HG02938 (cell line): ENCODE measurements at regions not wholly inside any gene's neighbourhood (a gene's known extent, or its start where the extent isn't known, plus 50 kb on each side); places are given as distances from the start of the nearest gene placed in this dataset.

Source experiments
- ATAC-seq: cut with Tn5 transposase; IDR thresholded peaks from one replicate; pipeline ENCODE4 v1.9.1; 2021; ENCODE audit warnings: mild to moderate bottlenecking, moderate library complexity; ENCODE audit not compliant: unreplicated experiment

DNA sequence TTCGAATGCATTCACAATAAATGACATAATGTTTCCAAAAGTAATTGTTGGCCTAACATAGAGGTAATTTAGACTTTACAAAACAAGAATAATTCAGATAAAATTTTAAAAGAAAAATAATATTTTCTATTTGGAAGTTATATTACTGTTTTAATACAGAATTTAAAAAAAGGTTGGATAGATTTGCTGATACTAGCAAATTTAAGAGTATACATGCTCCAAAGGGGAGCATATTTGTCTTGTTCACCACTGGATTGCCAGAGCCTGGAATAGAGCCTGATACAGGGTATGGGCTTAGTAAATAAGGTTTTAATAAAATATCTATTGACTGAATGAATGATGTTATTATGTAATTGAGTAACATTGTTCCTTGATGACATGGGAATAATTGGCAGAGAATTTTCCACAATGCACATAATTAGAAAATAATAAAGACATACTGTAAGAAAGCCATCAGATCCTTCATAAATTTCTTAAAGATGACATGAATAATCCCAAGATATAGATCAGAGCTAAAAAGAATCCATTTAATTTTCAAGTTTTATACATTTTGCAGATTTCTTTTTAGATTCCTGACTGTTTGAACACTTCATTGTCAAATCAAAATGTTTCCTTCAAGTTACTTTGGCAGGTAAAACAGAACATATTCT is 305.3 kb downstream of the SLC6A15 start:
- no peak for ATAC-seq

DNA sequence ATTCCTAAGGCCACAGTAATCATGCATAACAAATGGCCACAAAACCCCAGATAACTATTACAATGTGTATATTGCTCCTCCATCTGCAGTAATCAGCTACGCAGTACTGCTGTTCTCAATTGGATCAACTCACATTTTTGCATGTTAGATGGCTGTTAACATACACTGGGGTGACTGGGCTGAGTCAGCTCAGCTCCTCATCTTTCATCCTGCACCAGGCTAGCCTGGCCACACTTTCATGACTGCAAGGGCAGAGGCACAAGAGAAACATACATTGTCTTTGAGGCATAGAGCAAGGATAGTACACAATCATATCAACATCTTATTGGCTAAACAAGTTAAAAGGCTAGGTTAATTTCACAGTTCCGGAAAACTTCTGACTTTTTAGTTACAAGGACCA is 306.6 kb downstream of the SLC6A15 start:
- ATAC-seq, result no peak

DNA sequence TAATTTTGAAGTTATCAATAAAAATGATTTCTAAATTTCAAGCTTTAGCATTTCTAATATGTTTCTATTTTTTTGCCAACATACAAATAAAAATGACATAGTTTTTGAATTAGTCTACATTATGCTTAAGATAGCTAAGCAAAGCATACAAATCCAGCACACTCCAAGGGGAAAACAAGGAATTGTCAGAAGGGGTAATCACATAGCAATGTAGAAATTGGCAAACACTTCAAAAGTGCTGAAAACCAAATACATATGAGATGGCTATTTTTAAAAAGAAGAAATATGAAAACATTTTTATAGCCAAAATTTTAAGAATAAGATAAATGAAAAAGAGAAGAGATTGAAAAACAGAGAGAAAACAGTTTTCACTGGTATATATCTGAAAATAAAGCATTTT is 308.0 kb downstream of the SLC6A15 start:
- no peak for ATAC-seq

DNA sequence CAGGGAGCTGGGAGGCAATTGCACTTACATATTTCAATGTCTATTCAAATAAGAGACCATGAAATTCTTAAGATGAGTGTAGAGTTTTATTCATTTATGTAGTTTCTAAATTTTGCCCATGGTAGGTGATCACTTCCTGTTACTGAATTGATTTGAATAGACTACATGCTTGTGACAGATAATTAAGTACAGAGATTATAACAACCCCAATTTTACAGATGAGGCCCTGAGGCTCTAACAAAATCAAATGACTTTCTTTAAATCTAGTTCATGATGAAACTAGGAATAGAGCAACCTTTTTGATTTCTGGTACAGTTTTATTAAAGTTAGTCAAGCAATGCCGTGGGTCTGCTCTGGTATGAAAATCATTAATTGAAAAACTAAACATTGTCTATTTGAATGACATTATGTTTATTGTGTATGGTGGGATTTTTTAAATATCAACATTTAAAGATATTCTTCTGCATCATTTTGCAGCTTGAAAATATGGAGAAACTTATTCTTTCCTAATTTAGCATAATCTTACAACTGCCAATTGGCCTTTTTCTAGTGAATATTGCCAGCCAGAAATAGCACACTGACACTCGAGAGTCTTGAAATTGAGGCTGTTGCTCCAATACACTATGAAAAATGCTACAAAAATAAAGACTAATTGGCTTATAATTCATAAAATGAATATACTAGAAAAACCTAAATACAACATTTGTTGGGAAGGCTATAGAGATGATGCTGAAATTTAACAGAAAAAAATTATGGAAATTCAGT is 308.9 kb downstream of the SLC6A15 start:
- ATAC-seq, result no peak

DNA sequence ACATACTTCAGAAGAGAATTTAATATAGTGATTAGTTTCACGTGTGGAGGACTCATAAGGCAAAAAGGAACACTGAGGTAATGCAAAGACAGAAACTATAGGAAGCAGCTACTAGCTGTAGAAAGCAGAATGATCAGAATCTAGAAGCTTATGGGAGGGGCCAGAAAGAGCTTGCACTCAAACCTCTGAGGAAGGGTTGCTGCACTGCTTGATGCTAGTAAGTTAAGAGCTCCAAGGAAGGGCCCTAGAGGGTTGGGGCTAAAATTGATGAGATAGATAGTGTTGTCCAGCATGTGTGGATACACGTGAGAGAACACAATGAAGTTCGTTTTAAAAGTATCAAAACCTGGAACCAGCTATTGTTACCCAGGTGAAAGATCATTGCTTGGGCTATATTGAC is 311.1 kb downstream of the SLC6A15 start:
- ATAC-seq, result no peak

DNA sequence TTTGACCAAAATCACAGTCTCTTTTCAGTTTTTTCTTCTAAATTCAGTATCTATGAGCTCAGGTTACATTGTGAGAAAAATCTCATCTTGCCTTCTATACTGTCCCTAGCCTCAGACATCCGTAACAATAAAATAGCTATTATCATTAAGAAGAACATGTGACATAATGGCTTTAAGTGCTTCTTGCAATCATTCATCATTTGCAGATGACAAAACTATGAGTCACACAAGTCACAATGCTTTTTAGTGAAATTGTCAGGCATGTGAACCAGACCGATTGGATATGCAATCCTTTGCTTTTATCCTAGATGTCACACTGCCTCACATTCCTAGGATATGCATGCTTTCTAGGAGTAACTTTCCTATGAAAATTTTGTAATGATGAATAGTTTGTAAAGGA is 313.1 kb downstream of the SLC6A15 start:
- no peak for ATAC-seq

DNA sequence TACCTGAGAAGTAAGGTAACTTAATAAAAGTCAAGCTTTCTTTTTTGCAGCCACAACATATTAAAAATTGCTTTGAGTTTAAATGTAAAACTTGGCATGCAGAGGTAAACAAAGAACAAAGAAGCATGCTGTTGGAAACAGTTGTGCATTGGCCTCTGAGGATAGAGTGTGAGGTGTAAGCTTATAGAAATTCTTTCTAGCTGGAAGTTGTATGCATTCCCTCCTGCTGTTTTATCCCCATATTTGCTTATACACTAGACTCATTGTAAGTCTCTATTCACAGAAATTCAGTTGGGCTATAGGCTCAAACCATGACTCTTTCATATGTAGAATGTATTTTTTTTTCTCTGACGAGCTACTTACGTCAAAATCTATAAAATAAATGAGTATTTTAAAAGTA is 316.3 kb downstream of the SLC6A15 start:
- no peak for ATAC-seq

DNA sequence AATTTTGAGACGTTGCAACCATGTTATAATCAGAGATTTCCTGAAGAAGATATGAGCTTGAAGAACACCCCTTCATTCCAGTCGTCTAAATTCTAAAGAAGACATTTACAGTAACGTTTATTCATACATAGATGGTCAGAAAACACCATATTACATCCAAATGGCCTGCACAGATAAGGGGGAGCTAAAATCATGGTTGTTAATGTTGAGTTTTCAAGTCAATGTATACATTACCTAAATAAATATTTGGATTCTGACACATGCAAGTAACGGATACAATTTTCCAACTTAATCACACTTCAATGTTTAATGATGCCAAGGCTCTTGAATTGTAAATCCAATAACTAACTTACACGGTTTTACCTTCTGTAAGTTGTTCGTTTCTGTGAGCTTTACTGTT is 318.4 kb downstream of the SLC6A15 start:
- no peak for ATAC-seq

DNA sequence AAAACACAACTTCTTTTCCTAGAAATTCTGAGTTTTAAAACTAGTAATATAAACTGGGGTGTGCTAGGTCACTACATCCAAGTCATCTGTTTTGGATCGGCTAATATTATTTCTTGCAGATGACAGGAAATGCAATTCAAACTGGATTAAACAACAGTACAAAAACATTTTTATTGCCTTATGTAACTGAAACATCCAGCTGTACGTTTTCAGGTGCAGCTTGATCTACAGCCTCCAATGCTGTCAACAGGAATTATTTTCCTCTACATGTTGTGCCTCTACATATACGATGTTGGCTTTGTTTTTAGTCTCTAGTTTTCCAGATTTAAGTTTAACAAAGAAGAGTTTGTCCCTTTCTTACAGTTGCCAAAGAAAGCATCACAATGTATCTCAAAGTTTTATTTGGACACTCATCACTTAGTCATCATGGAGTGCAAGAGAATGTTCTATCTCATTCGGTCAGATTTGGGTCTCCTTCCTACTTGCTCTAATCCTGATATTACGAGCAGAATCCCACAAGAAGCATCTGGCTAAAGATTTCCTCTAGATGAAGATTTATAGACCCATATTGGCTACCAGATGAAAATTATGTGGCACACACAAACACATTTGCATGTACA is 326.7 kb downstream of the SLC6A15 start:
- no peak for ATAC-seq

DNA sequence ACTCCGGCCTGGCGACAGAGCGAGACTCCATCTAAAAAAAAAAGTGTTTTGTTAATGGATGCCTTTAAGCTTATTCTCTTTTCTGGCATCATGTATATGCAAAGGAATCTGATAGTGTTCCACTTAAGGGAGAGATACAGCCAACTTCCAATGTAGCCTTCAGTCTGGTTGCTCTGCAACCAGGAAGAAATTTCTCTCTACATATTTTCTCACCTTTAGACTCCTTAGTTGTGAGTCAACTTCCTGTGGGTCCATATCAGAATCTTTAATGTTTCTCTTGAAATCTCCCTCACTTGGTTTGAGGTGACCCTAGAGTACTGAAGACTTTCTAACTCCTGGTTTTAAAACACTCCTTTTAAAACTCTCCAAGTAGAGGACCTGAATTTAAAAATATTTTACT is 340.4 kb downstream of the SLC6A15 start:
- no peak for ATAC-seq

DNA sequence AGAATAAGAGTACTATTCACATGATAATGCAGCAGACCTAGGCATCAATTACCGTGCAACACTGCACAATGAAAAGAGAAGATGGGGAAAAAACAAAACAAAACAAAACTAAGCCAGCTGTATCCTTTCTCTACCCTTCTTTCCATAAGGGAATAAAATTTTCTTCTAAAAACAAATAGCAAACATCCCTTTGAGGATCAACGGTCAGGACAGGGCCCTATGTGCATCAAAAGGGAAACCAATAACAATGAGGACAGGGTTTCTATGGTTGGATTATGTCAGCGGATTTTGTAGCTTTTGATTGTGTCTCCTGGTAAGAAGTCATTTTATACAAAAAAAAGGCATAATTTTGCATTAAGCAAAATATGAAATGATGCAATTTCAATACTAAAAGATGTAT is 350.3 kb downstream of the SLC6A15 start:
- ATAC-seq, result no peak

DNA sequence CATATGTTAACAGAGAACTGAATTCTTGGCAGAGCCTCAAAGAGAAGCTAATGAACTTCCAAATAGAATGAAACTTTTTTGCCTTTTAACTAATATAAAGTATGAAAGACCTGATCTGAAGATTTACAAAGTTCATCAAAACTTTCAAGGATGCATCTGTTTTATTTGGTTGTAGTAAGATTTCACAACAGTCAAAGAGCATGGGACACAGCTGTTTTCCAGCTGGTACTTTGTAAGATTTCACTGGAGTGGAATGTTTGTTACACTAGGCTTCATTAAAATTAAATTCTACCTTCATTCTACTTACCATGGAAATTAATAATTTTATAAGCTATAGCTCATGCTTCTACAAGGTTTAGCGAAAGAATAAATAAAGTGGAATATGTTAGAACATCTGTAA is 351.2 kb downstream of the SLC6A15 start:
- ATAC-seq, result no peak

DNA sequence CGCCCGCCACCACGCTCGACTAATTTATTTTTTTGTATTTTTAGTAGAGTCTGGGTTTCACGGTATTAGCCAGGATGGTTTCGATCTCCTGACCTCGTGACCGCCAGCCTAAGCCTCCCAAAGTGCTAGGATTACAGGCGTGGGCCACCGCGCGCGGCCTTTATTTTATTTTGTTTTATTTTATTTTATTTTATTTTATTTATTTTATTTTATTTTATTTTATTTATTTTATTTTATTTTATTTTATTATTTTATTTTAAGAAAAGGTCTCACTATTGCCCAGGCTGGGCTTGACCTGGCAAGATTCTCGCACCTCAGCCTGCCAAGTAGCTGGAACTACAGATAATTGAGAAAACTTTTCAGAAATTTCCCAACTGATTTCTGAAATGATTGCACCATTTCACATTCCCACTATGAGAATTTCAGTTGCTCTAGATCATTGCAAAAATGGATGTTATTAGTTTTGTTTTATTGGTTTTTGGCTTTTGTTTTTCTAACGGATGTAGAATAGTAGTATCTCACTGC is 358.3 kb downstream of the SLC6A15 start:
- no peak for ATAC-seq

DNA sequence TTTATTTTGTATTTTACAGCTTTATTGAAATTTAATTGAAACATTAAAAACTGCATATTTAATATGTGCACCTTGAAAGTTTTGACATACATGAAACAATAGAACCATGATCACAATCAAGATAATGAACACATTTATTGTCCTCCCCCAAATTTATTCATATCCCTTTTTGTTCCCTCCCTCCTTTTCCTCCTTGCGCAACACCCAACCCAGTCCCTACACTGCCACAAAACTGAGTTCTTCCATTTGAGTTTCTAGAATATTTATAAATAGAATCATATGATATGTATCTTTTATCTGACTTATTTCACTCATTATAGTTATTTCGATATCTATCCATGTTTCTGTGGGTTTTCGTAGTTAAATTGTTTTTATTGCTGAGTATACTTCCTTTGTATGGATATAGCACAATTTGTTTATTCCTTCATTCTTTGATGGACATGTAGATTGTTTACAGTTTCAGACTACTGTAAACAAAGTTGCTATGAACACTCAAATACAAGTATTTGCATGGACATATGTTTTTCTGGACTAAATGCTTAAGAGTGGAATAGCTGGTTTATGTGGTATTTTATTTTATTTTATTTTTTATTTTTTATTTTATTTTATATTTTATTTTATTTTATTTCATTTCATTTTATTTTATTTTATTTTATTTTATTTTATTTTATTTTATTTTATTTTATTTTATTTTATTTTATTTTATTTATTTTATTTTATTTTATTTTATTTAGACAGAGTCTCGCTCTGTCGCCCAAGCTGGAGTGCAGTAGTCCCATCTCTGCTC is 359.1 kb downstream of the SLC6A15 start:
- no peak for ATAC-seq

DNA sequence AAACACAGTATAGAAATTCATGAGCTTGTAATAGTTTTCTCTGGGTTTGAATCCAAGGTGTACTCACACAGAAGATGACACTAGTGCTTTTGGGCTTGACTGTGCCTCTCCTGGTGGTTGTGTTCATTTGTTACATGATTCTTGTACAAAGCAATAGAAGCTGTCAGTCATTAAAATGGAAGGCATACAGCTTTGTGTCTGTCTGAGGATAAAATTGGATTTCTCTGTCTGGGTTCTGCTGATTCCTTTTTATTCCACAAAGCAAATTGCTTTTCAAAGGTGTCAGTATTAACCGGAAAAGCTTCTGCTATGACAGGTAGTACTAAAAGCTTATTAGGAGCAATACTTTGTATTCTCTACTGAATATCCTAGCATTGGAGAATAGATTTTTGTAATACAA is 361.2 kb downstream of the SLC6A15 start:
- no peak for ATAC-seq

DNA sequence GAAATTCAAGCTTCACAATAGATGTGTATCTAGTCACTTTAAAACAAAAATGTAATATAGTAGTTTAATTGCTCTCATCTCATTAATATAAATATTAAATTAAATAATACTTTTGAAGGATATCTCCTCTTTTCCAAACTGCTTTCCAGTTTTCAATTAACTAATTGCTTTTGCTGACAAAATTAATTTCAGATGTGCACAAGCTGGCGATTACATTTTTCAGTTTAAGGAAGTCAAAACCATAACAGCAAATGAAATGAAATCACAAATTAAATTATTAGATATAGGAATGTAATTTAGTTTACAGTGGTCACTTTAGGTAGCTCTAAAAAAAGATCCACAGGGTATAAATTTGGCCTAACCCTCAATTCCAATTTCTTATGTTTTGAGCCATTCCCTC is 362.1 kb downstream of the SLC6A15 start:
- no peak for ATAC-seq

DNA sequence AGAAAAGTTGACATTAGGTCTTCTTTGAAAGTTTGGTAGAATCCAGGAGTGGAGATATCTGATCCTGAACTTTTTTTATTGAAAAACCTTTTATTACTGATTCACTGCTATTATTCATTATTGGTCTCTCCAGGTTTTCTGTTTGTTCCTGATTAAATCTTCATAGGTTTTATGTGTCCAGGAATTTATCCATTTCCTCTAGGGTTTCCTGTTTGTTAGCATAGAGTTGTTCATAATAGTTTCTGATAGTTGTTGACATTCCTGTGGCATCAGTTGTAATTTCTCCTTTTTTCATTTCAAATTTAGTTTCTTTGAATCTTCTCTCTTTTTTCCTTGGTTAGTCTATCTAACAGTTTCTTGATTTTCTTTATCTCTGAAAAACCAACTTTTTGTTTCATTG is 370.3 kb downstream of the SLC6A15 start:
- no peak for ATAC-seq

DNA sequence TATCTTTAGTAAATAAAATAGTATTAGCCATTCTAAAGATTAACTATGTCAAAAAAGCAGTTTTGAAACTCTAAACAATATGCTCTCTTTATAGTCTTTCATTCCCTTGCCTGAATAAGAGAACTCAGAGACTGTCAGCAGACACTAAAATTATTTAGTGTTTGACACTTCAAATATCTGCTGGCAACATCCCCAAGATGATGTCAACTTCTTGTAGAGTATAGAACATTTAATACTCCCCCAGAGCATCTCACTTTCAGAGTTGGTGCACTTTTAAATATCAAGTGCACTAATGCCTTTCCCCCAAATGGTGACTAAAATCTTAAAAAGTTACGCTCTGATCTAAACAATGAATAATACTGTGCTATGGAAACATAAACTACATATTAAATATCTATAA is 374.9 kb downstream of the SLC6A15 start:
- ATAC-seq, result no peak

DNA sequence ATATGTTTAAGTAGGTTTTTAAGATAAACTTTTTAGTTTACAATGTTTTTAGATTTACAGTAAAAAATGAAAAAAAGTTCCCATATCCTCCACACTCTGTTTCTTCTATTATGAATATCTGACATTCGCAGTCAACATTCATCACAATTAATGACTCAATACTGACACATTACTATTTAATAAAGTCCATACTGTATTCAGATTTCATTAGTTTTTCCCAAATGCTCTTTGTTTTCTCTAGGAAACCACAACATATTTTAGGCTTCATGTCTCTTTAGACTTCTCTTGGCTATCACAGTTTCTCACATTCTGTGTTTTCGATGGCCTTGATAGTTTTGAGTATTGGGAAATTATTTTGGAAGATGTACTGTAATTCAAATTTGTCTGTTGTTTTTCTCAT is 399.8 kb downstream of the SLC6A15 start:
- no peak for ATAC-seq

DNA sequence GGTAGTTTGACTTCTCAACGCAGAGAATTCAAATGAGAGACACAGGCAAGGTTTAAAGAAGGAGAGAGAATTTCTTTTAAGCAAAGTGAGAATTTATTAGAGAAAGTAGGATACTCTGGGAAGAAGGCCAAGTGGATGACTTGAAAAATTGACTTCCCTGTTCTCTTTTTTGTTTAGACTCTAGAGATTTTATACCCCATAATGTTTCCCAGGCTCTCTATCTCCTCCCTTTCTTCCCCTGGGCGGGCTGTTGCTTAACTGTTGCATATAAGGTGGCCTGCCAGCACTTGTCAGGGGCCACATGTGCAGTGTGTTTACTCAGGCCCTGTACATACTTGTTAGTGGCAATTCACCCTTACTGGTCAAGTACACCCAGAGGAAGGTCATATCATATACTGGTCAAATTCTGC is 403.7 kb downstream of the SLC6A15 start:
- no peak for ATAC-seq
